NCI-H1048 (cell line): ENCODE measurements at regions not wholly inside any gene's neighbourhood (a gene's known extent, or its start where the extent isn't known, plus 50 kb on each side); places are given as distances from the start of the nearest gene placed in this dataset.
"Not testable (repeated sequence)": the region's sequence is repeated elsewhere in the genome, so short reads cannot be mapped to it uniquely, and the experiment has no call there.

Source experiments
- DNase-seq: peaks from one replicate; lab custom pipeline; 2025; lab: John Stamatoyannopoulos, UW

- DNase-seq: no peak
These were observed 546.9 kb upstream of the C9orf72 start for GRCh38 chr9:28120184-28120583.

GRCh38 chr9:28120626-28121025 lies 547.3 kb upstream of the C9orf72 start:
- DNase-seq: no peak

GRCh38 chr9:28121366-28121765 lies 548.1 kb upstream of the C9orf72 start:
- DNase-seq: no peak

- DNase-seq: no peak
These were observed 551.6 kb upstream of the C9orf72 start for GRCh38 chr9:28124917-28125316.

GRCh38 chr9:28127101-28127500 lies 553.8 kb upstream of the C9orf72 start:
- no peak for DNase-seq

GRCh38 chr9:28134446-28134976 lies 561.2 kb upstream of the C9orf72 start:
- DNase-seq: no peak

GRCh38 chr9:28135549-28135948 lies 562.3 kb upstream of the C9orf72 start:
- DNase-seq: no peak

- no peak for DNase-seq
These were observed 562.8 kb upstream of the C9orf72 start for GRCh38 chr9:28136113-28136512.

- not testable (repeated sequence) for DNase-seq
These were observed 574.1 kb upstream of the C9orf72 start for GRCh38 chr9:28147430-28147829.

GRCh38 chr9:28147923-28148597 lies 574.8 kb upstream of the C9orf72 start:
- DNase-seq: not testable (repeated sequence)

- DNase-seq: not testable (repeated sequence)
These were observed 576.2 kb upstream of the C9orf72 start for GRCh38 chr9:28149361-28150050.

- no peak for DNase-seq
These were observed 581.8 kb upstream of the C9orf72 start for GRCh38 chr9:28155067-28155466.

GRCh38 chr9:28155671-28156070 lies 582.4 kb upstream of the C9orf72 start:
- no peak for DNase-seq

GRCh38 chr9:28158451-28158850 lies 585.2 kb upstream of the C9orf72 start:
- no peak for DNase-seq

- no peak for DNase-seq
These were observed 590.3 kb upstream of the C9orf72 start for GRCh38 chr9:28163619-28164018.

GRCh38 chr9:28166179-28166578 lies 592.9 kb upstream of the C9orf72 start:
- no peak for DNase-seq

- DNase-seq: no peak
These were observed 603.9 kb upstream of the C9orf72 start for GRCh38 chr9:28177142-28177541.

- DNase-seq: no peak
These were observed 604.6 kb upstream of the C9orf72 start for GRCh38 chr9:28177925-28178324.

- no peak for DNase-seq
These were observed 606.6 kb upstream of the C9orf72 start for GRCh38 chr9:28179893-28180292.

GRCh38 chr9:28190981-28191380 lies 617.7 kb upstream of the C9orf72 start:
- no peak for DNase-seq

GRCh38 chr9:28197653-28198052 lies 624.4 kb upstream of the C9orf72 start:
- no peak for DNase-seq

GRCh38 chr9:28203036-28203435 lies 629.8 kb upstream of the C9orf72 start:
- DNase-seq: no peak

- no peak for DNase-seq
These were observed 633.0 kb upstream of the C9orf72 start for GRCh38 chr9:28206280-28206679.
